ENCODE measurements at regions not wholly inside any gene's neighbourhood (a gene's known extent, or its start where the extent isn't known, plus 50 kb on each side); places are given as distances from the start of the nearest gene placed in this dataset.

DNA sequence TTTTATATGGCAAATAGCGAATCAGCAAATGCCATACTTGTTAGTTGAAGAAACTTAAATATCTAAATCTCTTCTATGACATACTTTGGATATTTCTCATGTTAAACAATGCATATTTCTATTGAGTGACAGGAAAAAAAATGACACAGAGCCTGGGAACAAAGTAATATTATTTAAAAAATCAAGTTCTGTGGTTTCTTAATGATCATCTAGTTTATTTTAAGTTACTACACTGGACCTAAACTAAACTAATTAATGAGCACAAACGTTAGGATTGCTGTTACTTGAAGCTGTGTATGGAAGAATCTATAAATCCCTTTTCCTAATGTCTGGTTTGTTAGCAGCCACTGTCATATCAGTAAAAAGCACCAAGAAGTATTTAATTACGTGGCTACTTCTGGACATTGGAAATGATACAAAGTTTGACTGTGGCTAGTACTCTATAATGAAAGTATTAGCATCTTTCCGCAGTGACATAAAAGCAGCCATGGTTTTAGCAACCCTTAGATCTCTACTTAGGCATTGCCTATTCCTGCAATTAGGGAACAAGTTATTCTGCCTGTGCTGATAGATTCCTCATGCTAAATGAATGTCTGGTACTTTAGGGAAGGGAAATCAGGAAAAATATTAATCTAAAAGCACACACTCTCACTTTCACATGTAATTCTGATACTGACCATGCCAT lies 981.7 kb upstream of the B3GALT2 start:
- TF ChIP-seq, protein P1, sequence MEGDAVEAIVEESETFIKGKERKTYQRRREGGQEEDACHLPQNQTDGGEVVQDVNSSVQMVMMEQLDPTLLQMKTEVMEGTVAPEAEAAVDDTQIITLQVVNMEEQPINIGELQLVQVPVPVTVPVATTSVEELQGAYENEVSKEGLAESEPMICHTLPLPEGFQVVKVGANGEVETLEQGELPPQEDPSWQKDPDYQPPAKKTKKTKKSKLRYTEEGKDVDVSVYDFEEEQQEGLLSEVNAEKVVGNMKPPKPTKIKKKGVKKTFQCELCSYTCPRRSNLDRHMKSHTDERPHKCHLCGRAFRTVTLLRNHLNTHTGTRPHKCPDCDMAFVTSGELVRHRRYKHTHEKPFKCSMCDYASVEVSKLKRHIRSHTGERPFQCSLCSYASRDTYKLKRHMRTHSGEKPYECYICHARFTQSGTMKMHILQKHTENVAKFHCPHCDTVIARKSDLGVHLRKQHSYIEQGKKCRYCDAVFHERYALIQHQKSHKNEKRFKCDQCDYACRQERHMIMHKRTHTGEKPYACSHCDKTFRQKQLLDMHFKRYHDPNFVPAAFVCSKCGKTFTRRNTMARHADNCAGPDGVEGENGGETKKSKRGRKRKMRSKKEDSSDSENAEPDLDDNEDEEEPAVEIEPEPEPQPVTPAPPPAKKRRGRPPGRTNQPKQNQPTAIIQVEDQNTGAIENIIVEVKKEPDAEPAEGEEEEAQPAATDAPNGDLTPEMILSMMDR (IDR thresholded peaks at IDR 0.05; ENCODE audit: extremely low read depth, low read depth, low read length): no peak
- H3K36me3 ChIP-seq (ENCODE audit: insufficient read depth, low read length): no peaks in the 10 kb centered on the region
- H3K27ac ChIP-seq (ENCODE audit: low read depth, low read length): no peak overlapping the region
- H3K4me3 ChIP-seq (ENCODE audit: insufficient read depth, low read length): no peak overlapping the region
- no peak for DNase-seq (ENCODE audit: insufficient read length, low spot score, missing footprints)
- H3K79me2 ChIP-seq (ENCODE audit: insufficient read depth, low read length): no peaks in the 10 kb centered on the region
- no peaks in the 10 kb centered on the region for H4K20me1 ChIP-seq (ENCODE audit: insufficient read depth, low read length)
- no peak overlapping the region for H3K4me2 ChIP-seq (ENCODE audit: insufficient read depth, low read length)
- H3K9me3 ChIP-seq (ENCODE audit: low read depth, low read length): peaks cover 2% of the 10 kb centered on the region
- H3K27me3 ChIP-seq (ENCODE audit: insufficient read depth, low read length): no peaks in the 10 kb centered on the region
- no peaks in the 10 kb centered on the region for H3K4me1 ChIP-seq (ENCODE audit: insufficient read depth, low read length)
- no peak overlapping the region for H2AFZ ChIP-seq (ENCODE audit: low read length)

DNA sequence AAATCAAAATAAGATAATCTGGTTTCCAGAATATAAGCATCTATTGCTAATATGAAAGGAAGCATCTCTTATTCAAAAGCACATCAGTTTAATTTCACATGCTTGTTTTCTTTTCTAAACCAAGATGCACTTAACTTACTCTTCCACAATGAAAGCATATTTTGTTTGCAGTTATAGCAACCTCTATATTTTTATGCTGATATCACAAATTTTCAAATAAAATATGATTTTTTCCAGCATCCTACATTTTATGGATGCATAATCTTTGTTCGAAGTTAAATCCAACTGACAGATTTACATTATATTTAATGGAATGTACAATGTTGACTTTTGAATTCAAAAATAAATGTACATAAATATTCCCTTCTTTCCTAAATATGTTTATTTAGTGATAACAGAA lies 978.3 kb upstream of the B3GALT2 start:
- H3K27me3 ChIP-seq (ENCODE audit: insufficient read depth, low read length): no peaks in the 10 kb centered on the region
- H2AFZ ChIP-seq (ENCODE audit: low read length): no peak overlapping the region
- H3K4me3 ChIP-seq (ENCODE audit: insufficient read depth, low read length): no peak overlapping the region
- no peaks in the 10 kb centered on the region for H3K79me2 ChIP-seq (ENCODE audit: insufficient read depth, low read length)
- no peaks in the 10 kb centered on the region for H3K36me3 ChIP-seq (ENCODE audit: insufficient read depth, low read length)
- H3K27ac ChIP-seq (ENCODE audit: low read depth, low read length): no peak overlapping the region
- no peaks in the 10 kb centered on the region for H3K4me1 ChIP-seq (ENCODE audit: insufficient read depth, low read length)
- no peaks in the 10 kb centered on the region for H4K20me1 ChIP-seq (ENCODE audit: insufficient read depth, low read length)
- H3K9me3 ChIP-seq (ENCODE audit: low read depth, low read length): peaks cover 4% of the 10 kb centered on the region
- DNase-seq (ENCODE audit: insufficient read length, low spot score, missing footprints): no peak
- no peak overlapping the region for H3K4me2 ChIP-seq (ENCODE audit: insufficient read depth, low read length)
- TF ChIP-seq, protein P1 (IDR thresholded peaks at IDR 0.05; ENCODE audit: extremely low read depth, low read depth, low read length): no peak

DNA sequence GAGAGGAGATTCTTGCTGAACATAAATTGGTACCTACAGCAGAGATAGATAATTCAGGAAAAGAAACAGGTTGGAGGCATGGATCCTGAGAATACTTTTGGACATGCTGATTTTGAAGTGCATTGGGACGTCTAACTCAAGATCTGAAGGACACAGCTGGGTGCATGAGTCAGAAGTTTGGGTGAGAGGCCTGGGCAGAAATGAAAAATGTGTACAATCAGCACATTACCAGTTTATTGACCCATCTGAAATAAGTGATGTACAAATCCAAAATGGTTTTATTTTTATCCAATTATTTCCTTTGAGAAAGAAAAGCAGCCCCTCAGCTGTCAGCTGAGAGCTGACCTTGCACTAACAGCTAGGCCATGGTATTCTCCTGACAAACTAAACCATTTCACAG lies 975.2 kb upstream of the B3GALT2 start:
- Histone ChIP-seq H3K4me3 (ENCODE audit: insufficient read depth, low read length) (no peak overlapping the region), H4K20me1 (ENCODE audit: insufficient read depth, low read length) (no peaks in the 10 kb centered on the region), H3K4me1 (ENCODE audit: insufficient read depth, low read length) (no peaks in the 10 kb centered on the region), H2AFZ (ENCODE audit: low read length) (no peak overlapping the region), H3K4me2 (ENCODE audit: insufficient read depth, low read length) (no peak overlapping the region), H3K36me3 (ENCODE audit: insufficient read depth, low read length) (no peaks in the 10 kb centered on the region), H3K27me3 (ENCODE audit: insufficient read depth, low read length) (no peaks in the 10 kb centered on the region), H3K27ac (ENCODE audit: low read depth, low read length) (no peak overlapping the region), H3K79me2 (ENCODE audit: insufficient read depth, low read length) (no peaks in the 10 kb centered on the region), H3K9me3 (ENCODE audit: low read depth, low read length) (peaks cover 2% of the 10 kb centered on the region)
- TF ChIP-seq, protein P1 (IDR thresholded peaks at IDR 0.05; ENCODE audit: extremely low read depth, low read depth, low read length): no peak
- DNase-seq (ENCODE audit: insufficient read length, low spot score, missing footprints): no peak

DNA sequence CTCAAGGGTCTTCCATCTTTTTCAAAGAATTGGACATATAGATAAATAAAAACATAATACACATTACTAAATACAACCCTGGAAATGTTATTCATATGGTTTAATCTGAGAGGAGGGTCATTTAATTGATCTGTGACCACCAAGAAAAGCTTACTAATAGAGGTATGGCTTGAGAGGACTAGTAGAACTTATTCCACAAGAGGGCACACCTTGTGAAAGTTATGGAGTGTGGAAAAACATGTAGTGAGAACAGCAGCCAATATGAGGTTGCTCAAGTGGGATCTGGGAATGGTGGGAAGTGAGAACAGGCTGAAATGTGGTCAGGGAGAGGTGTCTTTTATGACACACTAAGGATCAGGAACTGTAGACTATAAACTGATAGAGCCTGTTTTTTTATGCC lies 973.5 kb upstream of the B3GALT2 start:
- Histone ChIP-seq H3K9me3 (ENCODE audit: low read depth, low read length) (peaks cover 2% of the 10 kb centered on the region), H3K27me3 (ENCODE audit: insufficient read depth, low read length) (no peaks in the 10 kb centered on the region), H4K20me1 (ENCODE audit: insufficient read depth, low read length) (no peaks in the 10 kb centered on the region), H3K36me3 (ENCODE audit: insufficient read depth, low read length) (no peaks in the 10 kb centered on the region), H3K27ac (ENCODE audit: low read depth, low read length) (no peak overlapping the region), H3K4me2 (ENCODE audit: insufficient read depth, low read length) (no peak overlapping the region), H3K4me3 (ENCODE audit: insufficient read depth, low read length) (no peak overlapping the region), H3K4me1 (ENCODE audit: insufficient read depth, low read length) (no peaks in the 10 kb centered on the region), H3K79me2 (ENCODE audit: insufficient read depth, low read length) (no peaks in the 10 kb centered on the region), H2AFZ (ENCODE audit: low read length) (no peak overlapping the region)
- TF ChIP-seq, protein P1 (IDR thresholded peaks at IDR 0.05; ENCODE audit: extremely low read depth, low read depth, low read length): no peak
- no peak for DNase-seq (ENCODE audit: insufficient read length, low spot score, missing footprints)

Measured in osteoblast (primary cell).